Nephron (organoid): ENCODE measurements at regions not wholly inside any gene's neighbourhood (a gene's known extent, or its start where the extent isn't known, plus 50 kb on each side); places are given as distances from the start of the nearest gene placed in this dataset.
"Not testable (repeated sequence)": the region's sequence is repeated elsewhere in the genome, so short reads cannot be mapped to it uniquely, and the experiment has no call there.

Experiments
- H3K27ac Mint-ChIP-seq, 3 experiments: 2 replicates each; pipeline ENCODE4 v1.8.0; 2020; ENCODE audit warnings: mixed read lengths in 3 of 3, mild to moderate bottlenecking in 2 of 3, moderate library complexity in 1 of 3
- H3K27me3 Mint-ChIP-seq: 2 replicates; pipeline ENCODE4 v1.8.0; 2021; ENCODE audit warnings: low read depth, mild to moderate bottlenecking, moderate library complexity, mixed read lengths
- H3K36me3 Mint-ChIP-seq: 2 replicates; pipeline ENCODE4 v1.8.0; 2020; ENCODE audit warnings: low read depth, mixed read lengths
- H3K4me1 Mint-ChIP-seq: 2 replicates; pipeline ENCODE4 v1.8.0; 2020; ENCODE audit warnings: mixed read lengths
- H3K4me3 Mint-ChIP-seq, 3 experiments: 2 replicates each; pipeline ENCODE4 v1.8.0; 2020; ENCODE audit warnings: mild to moderate bottlenecking in 3 of 3, mixed read lengths in 3 of 3, moderate library complexity in 2 of 3
- H3K9me3 Mint-ChIP-seq: 2 replicates; pipeline ENCODE4 v1.8.0; 2020; ENCODE audit warnings: mixed read lengths
- TF ChIP-seq, protein P1 (sequence below), 3 experiments: fragments of 200-600 bp; sonication (generic); IDR thresholded peaks; one replicate each; pipeline ENCODE4 v1.5.0; 2021; ENCODE audit warnings: antibody characterized with exemption in 3 of 3; ENCODE audit not compliant: unreplicated experiment in 3 of 3

- Mint-ChIP-seq H3K9me3 (no peaks in the 10 kb centered on the region), H3K36me3 (no peaks in the 10 kb centered on the region), H3K27me3 (no peaks in the 10 kb centered on the region), H3K4me1 (peaks cover 4% of the 10 kb centered on the region), H3K4me3 (no peak overlapping the region), H3K27ac (peak overlapping the region; percentile 33 to 74 (median 52))
- TF ChIP-seq, protein P1, sequence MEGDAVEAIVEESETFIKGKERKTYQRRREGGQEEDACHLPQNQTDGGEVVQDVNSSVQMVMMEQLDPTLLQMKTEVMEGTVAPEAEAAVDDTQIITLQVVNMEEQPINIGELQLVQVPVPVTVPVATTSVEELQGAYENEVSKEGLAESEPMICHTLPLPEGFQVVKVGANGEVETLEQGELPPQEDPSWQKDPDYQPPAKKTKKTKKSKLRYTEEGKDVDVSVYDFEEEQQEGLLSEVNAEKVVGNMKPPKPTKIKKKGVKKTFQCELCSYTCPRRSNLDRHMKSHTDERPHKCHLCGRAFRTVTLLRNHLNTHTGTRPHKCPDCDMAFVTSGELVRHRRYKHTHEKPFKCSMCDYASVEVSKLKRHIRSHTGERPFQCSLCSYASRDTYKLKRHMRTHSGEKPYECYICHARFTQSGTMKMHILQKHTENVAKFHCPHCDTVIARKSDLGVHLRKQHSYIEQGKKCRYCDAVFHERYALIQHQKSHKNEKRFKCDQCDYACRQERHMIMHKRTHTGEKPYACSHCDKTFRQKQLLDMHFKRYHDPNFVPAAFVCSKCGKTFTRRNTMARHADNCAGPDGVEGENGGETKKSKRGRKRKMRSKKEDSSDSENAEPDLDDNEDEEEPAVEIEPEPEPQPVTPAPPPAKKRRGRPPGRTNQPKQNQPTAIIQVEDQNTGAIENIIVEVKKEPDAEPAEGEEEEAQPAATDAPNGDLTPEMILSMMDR (IDR thresholded peaks at IDR 0.05; ENCODE audit: unreplicated experiment in 3 of 3) = no peak
These were observed 627.0 kb upstream of the FBXO33 start for GRCh38 chr14:40058901-40059897.

- H3K27me3 Mint-ChIP-seq = no peaks in the 10 kb centered on the region
- TF ChIP-seq, protein P1 (IDR thresholded peaks at IDR 0.05; ENCODE audit: unreplicated experiment in 3 of 3) = no peak
- H3K27ac Mint-ChIP-seq = no peak overlapping the region
- no peaks in the 10 kb centered on the region for H3K9me3 Mint-ChIP-seq
- H3K36me3 Mint-ChIP-seq = no peaks in the 10 kb centered on the region
- H3K4me1 Mint-ChIP-seq = peaks cover 10% of the 10 kb centered on the region
- H3K4me3 Mint-ChIP-seq = no peak overlapping the region
These were observed 621.2 kb upstream of the FBXO33 start for GRCh38 chr14:40053416-40053815.

GRCh38 chr14:40028991-40029390 is 596.8 kb upstream of the FBXO33 start:
- Mint-ChIP-seq H3K4me1 (no peaks in the 10 kb centered on the region), H3K36me3 (no peaks in the 10 kb centered on the region), H3K4me3 (no peak overlapping the region), H3K9me3 (no peaks in the 10 kb centered on the region), H3K27ac (no peak overlapping the region), H3K27me3 (no peaks in the 10 kb centered on the region)
- TF ChIP-seq, protein P1 (IDR thresholded peaks at IDR 0.05; ENCODE audit: unreplicated experiment in 3 of 3) = no peak

- Mint-ChIP-seq H3K4me1 (no peaks in the 10 kb centered on the region), H3K4me3 (no peak overlapping the region), H3K27ac (no peak overlapping the region), H3K9me3 (peaks cover 2% of the 10 kb centered on the region), H3K36me3 (no peaks in the 10 kb centered on the region), H3K27me3 (no peaks in the 10 kb centered on the region)
- TF ChIP-seq, protein P1 (IDR thresholded peaks at IDR 0.05; ENCODE audit: unreplicated experiment in 3 of 3) = no peak
These were observed 592.9 kb upstream of the FBXO33 start for GRCh38 chr14:40025101-40025500.

DNA sequence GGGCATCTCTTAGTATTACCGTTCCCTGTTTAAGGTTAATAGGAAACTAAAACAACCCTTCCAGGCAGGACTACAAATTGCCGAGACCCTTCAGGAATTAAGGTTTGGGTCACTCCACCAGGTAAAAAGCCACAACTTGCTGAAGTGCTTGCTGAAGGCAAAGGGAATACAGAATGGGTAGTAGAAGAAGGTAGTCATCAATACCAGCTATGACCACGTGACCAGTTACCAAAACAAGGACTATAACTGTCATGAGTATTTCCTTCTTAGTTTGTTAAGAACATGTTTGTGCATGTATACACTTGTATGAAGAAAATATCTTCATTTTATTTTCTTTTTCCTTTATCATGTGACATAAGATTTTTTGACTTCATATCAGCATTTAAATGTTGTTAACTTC is 578.7 kb upstream of the FBXO33 start:
- H3K36me3 Mint-ChIP-seq = no peaks in the 10 kb centered on the region
- H3K4me1 Mint-ChIP-seq = no peaks in the 10 kb centered on the region
- no peak overlapping the region for H3K27ac Mint-ChIP-seq
- no peaks in the 10 kb centered on the region for H3K27me3 Mint-ChIP-seq
- TF ChIP-seq, protein P1 (IDR thresholded peaks at IDR 0.05; ENCODE audit: unreplicated experiment in 3 of 3) = no peak
- no peaks in the 10 kb centered on the region for H3K9me3 Mint-ChIP-seq
- no peak overlapping the region for H3K4me3 Mint-ChIP-seq

- no peak overlapping the region for H3K27ac Mint-ChIP-seq
- no peaks in the 10 kb centered on the region for H3K36me3 Mint-ChIP-seq
- no peaks in the 10 kb centered on the region for H3K27me3 Mint-ChIP-seq
- TF ChIP-seq, protein P1 (IDR thresholded peaks at IDR 0.05; ENCODE audit: unreplicated experiment in 3 of 3) = no peak
- no peaks in the 10 kb centered on the region for H3K9me3 Mint-ChIP-seq
- no peaks in the 10 kb centered on the region for H3K4me1 Mint-ChIP-seq
- H3K4me3 Mint-ChIP-seq = no peak overlapping the region
These were observed 577.5 kb upstream of the FBXO33 start for GRCh38 chr14:40009771-40010170.

- H3K27ac Mint-ChIP-seq, H3K4me3 Mint-ChIP-seq, H3K27me3 Mint-ChIP-seq, H3K36me3 Mint-ChIP-seq, H3K9me3 Mint-ChIP-seq, H3K4me1 Mint-ChIP-seq: not testable (repeated sequence)
These were observed 576.1 kb upstream of the FBXO33 start for GRCh38 chr14:40008345-40008744.
